Rectal smooth muscle tissue (tissue), 1 donor: ENCODE measurements at regions not wholly inside any gene's neighbourhood (a gene's known extent, or its start where the extent isn't known, plus 50 kb on each side); places are given as distances from the start of the nearest gene placed in this dataset.
"Not testable (repeated sequence)": the region's sequence is repeated elsewhere in the genome, so short reads cannot be mapped to it uniquely, and the experiment has no call there.

Experiments used
- H3K27ac ChIP-seq: one replicate; pipeline ENCODE4 v1.7.0; 2013; ENCODE audit warnings: low read depth, low read length, inconsistent platforms
- H3K27me3 ChIP-seq: one replicate; pipeline ENCODE4 v1.7.0; 2013; ENCODE audit warnings: low read length; ENCODE audit not compliant: control insufficient read depth, insufficient read depth
- H3K36me3 ChIP-seq: one replicate; pipeline ENCODE4 v1.7.0; 2013; ENCODE audit warnings: low read length; ENCODE audit not compliant: control insufficient read depth, insufficient read depth
- H3K4me1 ChIP-seq: one replicate; pipeline ENCODE4 v1.7.0; 2013; ENCODE audit warnings: low read length; ENCODE audit not compliant: control insufficient read depth, insufficient read depth
- H3K4me3 ChIP-seq: one replicate; pipeline ENCODE4 v1.7.0; 2013; ENCODE audit warnings: low read length
- H3K9ac ChIP-seq: one replicate; pipeline ENCODE4 v1.7.0; 2013; ENCODE audit warnings: low read length

- H3K9ac ChIP-seq, result not testable (repeated sequence)
These were observed 72.5 kb upstream of the NIPA1 start for GRCh38 chr15:22713933-22714332.

GRCh38 chr15:22714358-22715132, 71.9 kb upstream of the NIPA1 start:
- not testable (repeated sequence) for H3K4me3 ChIP-seq, H3K4me1 ChIP-seq, H3K27ac ChIP-seq

More at GRCh38 chr15:22713933-22714332, 72.5 kb upstream of the NIPA1 start:
- not testable (repeated sequence) for H3K4me1 ChIP-seq, H3K27me3 ChIP-seq, H3K4me3 ChIP-seq, H3K27ac ChIP-seq, H3K36me3 ChIP-seq

GRCh38 chr15:22715133-22715845, 71.2 kb upstream of the NIPA1 start:
- H3K27me3 ChIP-seq, H3K36me3 ChIP-seq, H3K9ac ChIP-seq, H3K4me1 ChIP-seq: not testable (repeated sequence)
- H3K4me3 ChIP-seq, result peak overlapping the region; percentile 32
- H3K27ac ChIP-seq, result peak overlapping the region; percentile 51

More at GRCh38 chr15:22714358-22715132, 71.9 kb upstream of the NIPA1 start:
- H3K27me3 ChIP-seq, H3K9ac ChIP-seq, H3K36me3 ChIP-seq: not testable (repeated sequence)

- H3K36me3 ChIP-seq, H3K4me3 ChIP-seq, H3K4me1 ChIP-seq, H3K27me3 ChIP-seq, H3K9ac ChIP-seq, H3K27ac ChIP-seq: not testable (repeated sequence)
These were observed 66.5 kb upstream of the NIPA1 start for GRCh38 chr15:22719980-22720379.

- H3K36me3 ChIP-seq, H3K4me3 ChIP-seq, H3K27me3 ChIP-seq, H3K9ac ChIP-seq, H3K4me1 ChIP-seq, H3K27ac ChIP-seq: not testable (repeated sequence)
These were observed 60.3 kb upstream of the NIPA1 start for GRCh38 chr15:22726104-22726503.

- not testable (repeated sequence) for H3K36me3 ChIP-seq
These were observed 51.4 kb upstream of the NIPA1 start for GRCh38 chr15:22735067-22735466.

GRCh38 chr15:22735781-22736180, 50.7 kb upstream of the NIPA1 start:
- no peaks in the 10 kb centered on the region for H3K27me3 ChIP-seq
- H3K36me3 ChIP-seq, result no peaks in the 10 kb centered on the region
- H3K4me3 ChIP-seq, result no peak overlapping the region
- no peak overlapping the region for H3K27ac ChIP-seq
- H3K9ac ChIP-seq, result no peak overlapping the region
- H3K4me1 ChIP-seq, result no peaks in the 10 kb centered on the region

More at GRCh38 chr15:22735067-22735466, 51.4 kb upstream of the NIPA1 start:
- not testable (repeated sequence) for H3K27me3 ChIP-seq, H3K4me1 ChIP-seq, H3K4me3 ChIP-seq, H3K27ac ChIP-seq, H3K9ac ChIP-seq

GRCh38 chr15:22736200-22736599, 50.2 kb upstream of the NIPA1 start:
- not testable (repeated sequence) for H3K9ac ChIP-seq, H3K36me3 ChIP-seq, H3K4me1 ChIP-seq, H3K4me3 ChIP-seq, H3K27me3 ChIP-seq, H3K27ac ChIP-seq
